NAMALWA (cell line): ENCODE measurements at regions not wholly inside any gene's neighbourhood (a gene's known extent, or its start where the extent isn't known, plus 50 kb on each side); places are given as distances from the start of the nearest gene placed in this dataset.

Source experiments
- DNase-seq: peaks from one replicate; pipeline ENCODE4 v3.0.0-alpha.2; 2015; ENCODE audit warnings: low spot score

- no peak for DNase-seq
Observed at GRCh38 chr3:40817017-40817416, 292.3 kb downstream of the ZNF621 start.

- DNase-seq, result no peak
Observed at GRCh38 chr3:40821315-40821714, 296.6 kb downstream of the ZNF621 start.

- no peak for DNase-seq
Observed at GRCh38 chr3:40827226-40827625, 302.5 kb downstream of the ZNF621 start.

- DNase-seq, result no peak
Observed at GRCh38 chr3:40827942-40828688, 303.4 kb downstream of the ZNF621 start.

GRCh38 chr3:40828741-40829415 is 304.1 kb downstream of the ZNF621 start:
- DNase-seq, result no peak

GRCh38 chr3:40829876-40830275 is 305.1 kb downstream of the ZNF621 start:
- no peak for DNase-seq

- no peak for DNase-seq
Observed at GRCh38 chr3:40837300-40837699, 312.5 kb downstream of the ZNF621 start.

- no peak for DNase-seq
Observed at GRCh38 chr3:40841131-40841530, 316.4 kb downstream of the ZNF621 start.

- DNase-seq, result no peak
Observed at GRCh38 chr3:40841570-40842109, 316.9 kb downstream of the ZNF621 start.

GRCh38 chr3:40842714-40843113 is 318.0 kb downstream of the ZNF621 start:
- DNase-seq, result no peak

- DNase-seq, result no peak
Observed at GRCh38 chr3:40843208-40843624, 318.5 kb downstream of the ZNF621 start.

GRCh38 chr3:40843851-40844548 is 319.2 kb downstream of the ZNF621 start:
- DNase-seq, result no peak

GRCh38 chr3:40844896-40845295 is 320.1 kb downstream of the ZNF621 start:
- no peak for DNase-seq

- no peak for DNase-seq
Observed at GRCh38 chr3:40845447-40845846, 320.7 kb downstream of the ZNF621 start.

GRCh38 chr3:40845916-40846315 is 321.2 kb downstream of the ZNF621 start:
- DNase-seq, result no peak

GRCh38 chr3:40846451-40846850 is 321.7 kb downstream of the ZNF621 start:
- DNase-seq, result no peak

- DNase-seq, result no peak
Observed at GRCh38 chr3:40847551-40847992, 322.8 kb downstream of the ZNF621 start.

GRCh38 chr3:40848421-40848820 is 323.7 kb downstream of the ZNF621 start:
- DNase-seq, result no peak

- no peak for DNase-seq
Observed at GRCh38 chr3:40850861-40851260, 326.1 kb downstream of the ZNF621 start.

GRCh38 chr3:40851836-40852235 is 327.1 kb downstream of the ZNF621 start:
- no peak for DNase-seq

- no peak for DNase-seq
Observed at GRCh38 chr3:40852712-40853111, 328.0 kb downstream of the ZNF621 start.

GRCh38 chr3:40853474-40853873 is 328.7 kb downstream of the ZNF621 start:
- DNase-seq, result no peak

- DNase-seq, result no peak
Observed at GRCh38 chr3:40855871-40856270, 331.1 kb downstream of the ZNF621 start.
